WTC11 (cell line): ENCODE measurements at regions not wholly inside any gene's neighbourhood (a gene's known extent, or its start where the extent isn't known, plus 50 kb on each side); places are given as distances from the start of the nearest gene placed in this dataset.

ENCODE experiments used
- ATAC-seq: fragments of 200-7000 bp; cut with Tn5 transposase; 2 replicates; pipeline ENCODE4 v1.10.0; 2021; ENCODE audit warnings: mild to moderate bottlenecking, moderate library complexity
- CTCF ChIA-PET: fragments of 300-600 bp; sonication (Branson Sonifier 250); formaldehyde crosslinking; loops from one replicate; lab custom pipeline; 2021; ENCODE audit warnings: antibody characterized with exemption; lab: Charles Lee
- POLR2A ChIA-PET: fragments of 350-600 bp; sonication (Branson Sonifier 250); formaldehyde crosslinking; loops from one replicate; lab custom pipeline; 2021; ENCODE audit warnings: antibody characterized with exemption; lab: Charles Lee
- DNase-seq: peaks from one replicate; pipeline ENCODE4 v3.0.0; 2021; ENCODE audit warnings: low spot score
- H3K27ac Mint-ChIP-seq: 2 replicates; pipeline ENCODE4 v1.8.0; 2021; ENCODE audit warnings: mixed read lengths
- H3K27me3 Mint-ChIP-seq: 2 replicates; pipeline ENCODE4 v1.8.0; 2021; ENCODE audit warnings: low read depth, mild to moderate bottlenecking, moderate library complexity, mixed read lengths
- H3K36me3 Mint-ChIP-seq: 2 replicates; pipeline ENCODE4 v1.8.0; 2021; ENCODE audit warnings: mixed read lengths
- H3K4me1 Mint-ChIP-seq: 2 replicates; pipeline ENCODE4 v1.8.0; 2022; ENCODE audit warnings: mixed read lengths
- H3K4me3 Mint-ChIP-seq: 2 replicates; pipeline ENCODE4 v1.8.0; 2021; ENCODE audit warnings: mild to moderate bottlenecking, moderate library complexity, mixed read lengths
- H3K9me3 Mint-ChIP-seq: 2 replicates; pipeline ENCODE4 v1.8.0; 2021; ENCODE audit warnings: mixed read lengths
- ATF1 ChIP-seq: sonication (generic); formaldehyde crosslinking; IDR thresholded peaks from 2 replicates; pipeline ENCODE4 v1.8.1; 2023; ENCODE audit warnings: mild to moderate bottlenecking, moderate library complexity, missing genetic modification reagents
- ETV6 ChIP-seq: sonication (generic); formaldehyde crosslinking; IDR thresholded peaks from 2 replicates; pipeline ENCODE4 v1.8.1; 2022; ENCODE audit warnings: mild to moderate bottlenecking, missing genetic modification reagents
- FOXP1 ChIP-seq: sonication (generic); formaldehyde crosslinking; IDR thresholded peaks from 2 replicates; pipeline ENCODE4 v1.8.0; 2022; ENCODE audit warnings: missing genetic modification reagents, mild to moderate bottlenecking, moderate library complexity, borderline replicate concordance
- GRHL2 ChIP-seq: fragments of 250-450 bp; sonication (Bioruptor Pico); IDR thresholded peaks from 2 replicates; pipeline ENCODE4 v1.8.0; 2022; ENCODE audit warnings: mild to moderate bottlenecking, moderate library complexity; ENCODE audit not compliant: insufficient replicate concordance, severe bottlenecking
- HMGA2 ChIP-seq: fragments of 250-450 bp; sonication (Bioruptor Pico); IDR thresholded peaks from 2 replicates; pipeline ENCODE4 v1.4.0; 2021; ENCODE audit warnings: mild to moderate bottlenecking, moderate library complexity
- MXD4 ChIP-seq: fragments of 250-450 bp; sonication (Bioruptor Pico); IDR thresholded peaks from 2 replicates; pipeline ENCODE4 v1.8.0; 2021; ENCODE audit warnings: mild to moderate bottlenecking, moderate library complexity, borderline replicate concordance
- MYBL2 ChIP-seq: sonication (generic); formaldehyde crosslinking; IDR thresholded peaks from 2 replicates; pipeline ENCODE4 v1.8.1; 2023; ENCODE audit warnings: mild to moderate bottlenecking, moderate library complexity, missing genetic modification reagents
- NFATC4 ChIP-seq: fragments of 250-450 bp; sonication (Bioruptor Pico); IDR thresholded peaks from 2 replicates; pipeline ENCODE4 v1.9.0; 2021; ENCODE audit warnings: mild to moderate bottlenecking
- NFYB ChIP-seq: sonication (generic); formaldehyde crosslinking; conservative IDR thresholded peaks from 2 replicates; pipeline ENCODE4 v1.8.0; 2022; ENCODE audit warnings: low read depth, missing genetic modification reagents
- NR2C2 ChIP-seq: sonication (generic); formaldehyde crosslinking; IDR thresholded peaks from 2 replicates; pipeline ENCODE4 v1.8.0; 2022; ENCODE audit warnings: mild to moderate bottlenecking, missing genetic modification reagents
- RELA ChIP-seq: sonication (generic); formaldehyde crosslinking; IDR thresholded peaks from 2 replicates; pipeline ENCODE4 v1.8.1; 2022; ENCODE audit warnings: missing genetic modification reagents, mild to moderate bottlenecking, borderline replicate concordance
- ZNF671 ChIP-seq: fragments of 250-450 bp; sonication (Bioruptor Pico); IDR thresholded peaks from 2 replicates; pipeline ENCODE4 v1.8.0; 2021; ENCODE audit warnings: mild to moderate bottlenecking
- TF ChIP-seq, protein P1 (sequence below): fragments of 250-450 bp; sonication (Bioruptor Pico); IDR thresholded peaks from 2 replicates; pipeline ENCODE4 v1.9.0; 2021; ENCODE audit warnings: mild to moderate bottlenecking
- TF ChIP-seq, protein P2 (sequence below): sonication (generic); formaldehyde crosslinking; IDR thresholded peaks from 2 replicates; pipeline ENCODE4 v1.8.1; 2023; ENCODE audit warnings: mild to moderate bottlenecking, moderate library complexity, missing genetic modification reagents
- TF ChIP-seq, protein P3 (sequence below): sonication (generic); formaldehyde crosslinking; IDR thresholded peaks from 2 replicates; pipeline ENCODE4 v1.8.0; 2023; ENCODE audit warnings: missing genetic modification reagents, mild to moderate bottlenecking, borderline replicate concordance
- TF ChIP-seq, protein P4 (sequence below): sonication (generic); formaldehyde crosslinking; IDR thresholded peaks from 2 replicates; pipeline ENCODE4 v1.8.1; 2022; ENCODE audit warnings: mild to moderate bottlenecking, moderate library complexity, missing genetic modification reagents
- TF ChIP-seq, protein P5 (sequence below): sonication (generic); formaldehyde crosslinking; IDR thresholded peaks from 2 replicates; pipeline ENCODE4 v1.8.1; 2022; ENCODE audit warnings: low read depth, missing genetic modification reagents, borderline replicate concordance
- TF ChIP-seq, protein P6 (sequence below): fragments of 250-450 bp; sonication (Bioruptor Pico); IDR thresholded peaks from 2 replicates; pipeline ENCODE4 v1.8.0; 2021; ENCODE audit warnings: mild to moderate bottlenecking
- TF ChIP-seq, protein P7 (sequence below): sonication (generic); formaldehyde crosslinking; IDR thresholded peaks from 2 replicates; pipeline ENCODE4 v1.8.0; 2022; ENCODE audit warnings: mild to moderate bottlenecking, missing genetic modification reagents
- TF ChIP-seq, protein P8 (sequence below): sonication (generic); formaldehyde crosslinking; IDR thresholded peaks from 2 replicates; pipeline ENCODE4 v1.8.1; 2023; ENCODE audit warnings: mild to moderate bottlenecking, missing genetic modification reagents

DNA sequence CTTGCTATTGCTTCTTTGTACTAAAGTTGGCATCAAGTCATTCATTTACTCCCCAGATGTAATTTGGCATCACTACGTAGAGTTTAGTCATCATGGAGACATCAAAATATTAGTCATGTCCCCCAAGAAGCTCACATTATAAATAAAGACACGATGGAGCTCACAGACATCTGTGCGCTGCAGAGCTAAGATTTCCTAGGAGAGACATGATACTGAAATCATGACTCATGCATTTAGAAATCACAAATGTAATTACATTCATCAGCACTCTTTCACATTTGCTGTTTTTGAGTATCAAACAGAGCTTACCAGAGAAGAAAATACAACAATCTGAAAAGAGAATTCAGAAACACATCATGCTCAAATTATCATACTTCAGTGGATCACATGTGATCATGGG, 169.8 kb downstream of the LRIG3 start:
- no peaks in the 10 kb centered on the region for H3K36me3 Mint-ChIP-seq
- TF ChIP-seq HMGA2 (CRISPR knock-in tag): no peak
- TF ChIP-seq, protein P1, sequence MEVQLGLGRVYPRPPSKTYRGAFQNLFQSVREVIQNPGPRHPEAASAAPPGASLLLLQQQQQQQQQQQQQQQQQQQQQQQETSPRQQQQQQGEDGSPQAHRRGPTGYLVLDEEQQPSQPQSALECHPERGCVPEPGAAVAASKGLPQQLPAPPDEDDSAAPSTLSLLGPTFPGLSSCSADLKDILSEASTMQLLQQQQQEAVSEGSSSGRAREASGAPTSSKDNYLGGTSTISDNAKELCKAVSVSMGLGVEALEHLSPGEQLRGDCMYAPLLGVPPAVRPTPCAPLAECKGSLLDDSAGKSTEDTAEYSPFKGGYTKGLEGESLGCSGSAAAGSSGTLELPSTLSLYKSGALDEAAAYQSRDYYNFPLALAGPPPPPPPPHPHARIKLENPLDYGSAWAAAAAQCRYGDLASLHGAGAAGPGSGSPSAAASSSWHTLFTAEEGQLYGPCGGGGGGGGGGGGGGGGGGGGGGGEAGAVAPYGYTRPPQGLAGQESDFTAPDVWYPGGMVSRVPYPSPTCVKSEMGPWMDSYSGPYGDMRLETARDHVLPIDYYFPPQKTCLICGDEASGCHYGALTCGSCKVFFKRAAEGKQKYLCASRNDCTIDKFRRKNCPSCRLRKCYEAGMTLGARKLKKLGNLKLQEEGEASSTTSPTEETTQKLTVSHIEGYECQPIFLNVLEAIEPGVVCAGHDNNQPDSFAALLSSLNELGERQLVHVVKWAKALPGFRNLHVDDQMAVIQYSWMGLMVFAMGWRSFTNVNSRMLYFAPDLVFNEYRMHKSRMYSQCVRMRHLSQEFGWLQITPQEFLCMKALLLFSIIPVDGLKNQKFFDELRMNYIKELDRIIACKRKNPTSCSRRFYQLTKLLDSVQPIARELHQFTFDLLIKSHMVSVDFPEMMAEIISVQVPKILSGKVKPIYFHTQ (CRISPR knock-in tag): no peak
- no peak for TF ChIP-seq NR2C2
- TF ChIP-seq MYBL2: no peak
- TF ChIP-seq, protein P2, sequence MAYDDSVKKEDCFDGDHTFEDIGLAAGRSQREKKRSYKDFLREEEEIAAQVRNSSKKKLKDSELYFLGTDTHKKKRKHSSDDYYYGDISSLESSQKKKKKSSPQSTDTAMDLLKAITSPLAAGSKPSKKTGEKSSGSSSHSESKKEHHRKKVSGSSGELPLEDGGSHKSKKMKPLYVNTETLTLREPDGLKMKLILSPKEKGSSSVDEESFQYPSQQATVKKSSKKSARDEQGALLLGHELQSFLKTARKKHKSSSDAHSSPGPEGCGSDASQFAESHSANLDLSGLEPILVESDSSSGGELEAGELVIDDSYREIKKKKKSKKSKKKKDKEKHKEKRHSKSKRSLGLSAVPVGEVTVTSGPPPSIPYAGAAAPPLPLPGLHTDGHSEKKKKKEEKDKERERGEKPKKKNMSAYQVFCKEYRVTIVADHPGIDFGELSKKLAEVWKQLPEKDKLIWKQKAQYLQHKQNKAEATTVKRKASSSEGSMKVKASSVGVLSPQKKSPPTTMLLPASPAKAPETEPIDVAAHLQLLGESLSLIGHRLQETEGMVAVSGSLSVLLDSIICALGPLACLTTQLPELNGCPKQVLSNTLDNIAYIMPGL (CRISPR knock-in tag): no peak
- TF ChIP-seq, protein P3, sequence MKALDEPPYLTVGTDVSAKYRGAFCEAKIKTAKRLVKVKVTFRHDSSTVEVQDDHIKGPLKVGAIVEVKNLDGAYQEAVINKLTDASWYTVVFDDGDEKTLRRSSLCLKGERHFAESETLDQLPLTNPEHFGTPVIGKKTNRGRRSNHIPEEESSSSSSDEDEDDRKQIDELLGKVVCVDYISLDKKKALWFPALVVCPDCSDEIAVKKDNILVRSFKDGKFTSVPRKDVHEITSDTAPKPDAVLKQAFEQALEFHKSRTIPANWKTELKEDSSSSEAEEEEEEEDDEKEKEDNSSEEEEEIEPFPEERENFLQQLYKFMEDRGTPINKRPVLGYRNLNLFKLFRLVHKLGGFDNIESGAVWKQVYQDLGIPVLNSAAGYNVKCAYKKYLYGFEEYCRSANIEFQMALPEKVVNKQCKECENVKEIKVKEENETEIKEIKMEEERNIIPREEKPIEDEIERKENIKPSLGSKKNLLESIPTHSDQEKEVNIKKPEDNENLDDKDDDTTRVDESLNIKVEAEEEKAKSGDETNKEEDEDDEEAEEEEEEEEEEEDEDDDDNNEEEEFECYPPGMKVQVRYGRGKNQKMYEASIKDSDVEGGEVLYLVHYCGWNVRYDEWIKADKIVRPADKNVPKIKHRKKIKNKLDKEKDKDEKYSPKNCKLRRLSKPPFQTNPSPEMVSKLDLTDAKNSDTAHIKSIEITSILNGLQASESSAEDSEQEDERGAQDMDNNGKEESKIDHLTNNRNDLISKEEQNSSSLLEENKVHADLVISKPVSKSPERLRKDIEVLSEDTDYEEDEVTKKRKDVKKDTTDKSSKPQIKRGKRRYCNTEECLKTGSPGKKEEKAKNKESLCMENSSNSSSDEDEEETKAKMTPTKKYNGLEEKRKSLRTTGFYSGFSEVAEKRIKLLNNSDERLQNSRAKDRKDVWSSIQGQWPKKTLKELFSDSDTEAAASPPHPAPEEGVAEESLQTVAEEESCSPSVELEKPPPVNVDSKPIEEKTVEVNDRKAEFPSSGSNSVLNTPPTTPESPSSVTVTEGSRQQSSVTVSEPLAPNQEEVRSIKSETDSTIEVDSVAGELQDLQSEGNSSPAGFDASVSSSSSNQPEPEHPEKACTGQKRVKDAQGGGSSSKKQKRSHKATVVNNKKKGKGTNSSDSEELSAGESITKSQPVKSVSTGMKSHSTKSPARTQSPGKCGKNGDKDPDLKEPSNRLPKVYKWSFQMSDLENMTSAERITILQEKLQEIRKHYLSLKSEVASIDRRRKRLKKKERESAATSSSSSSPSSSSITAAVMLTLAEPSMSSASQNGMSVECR (CRISPR knock-in tag): no peak
- TF ChIP-seq ZNF671: no peak
- TF ChIP-seq FOXP1: no peak
- TF ChIP-seq, protein P4, sequence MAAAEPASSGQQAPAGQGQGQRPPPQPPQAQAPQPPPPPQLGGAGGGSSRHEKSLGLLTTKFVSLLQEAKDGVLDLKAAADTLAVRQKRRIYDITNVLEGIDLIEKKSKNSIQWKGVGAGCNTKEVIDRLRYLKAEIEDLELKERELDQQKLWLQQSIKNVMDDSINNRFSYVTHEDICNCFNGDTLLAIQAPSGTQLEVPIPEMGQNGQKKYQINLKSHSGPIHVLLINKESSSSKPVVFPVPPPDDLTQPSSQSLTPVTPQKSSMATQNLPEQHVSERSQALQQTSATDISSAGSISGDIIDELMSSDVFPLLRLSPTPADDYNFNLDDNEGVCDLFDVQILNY (CRISPR knock-in tag): no peak
- no peak for ATAC-seq
- peaks cover 10% of the 10 kb centered on the region for H3K4me1 Mint-ChIP-seq
- peaks cover 6% of the 10 kb centered on the region for H3K9me3 Mint-ChIP-seq
- POLR2A ChIA-PET: no interaction called here
- no peak overlapping the region for H3K27ac Mint-ChIP-seq
- H3K27me3 Mint-ChIP-seq: no peaks in the 10 kb centered on the region
- CTCF ChIA-PET: interaction anchor here (0.9 kb wide), 1 partner anchor 54 kb away, joined by 3 read pairs; no protein-coding TSS in a partner anchor
- H3K4me3 Mint-ChIP-seq: no peak overlapping the region
- no peak for DNase-seq

DNA sequence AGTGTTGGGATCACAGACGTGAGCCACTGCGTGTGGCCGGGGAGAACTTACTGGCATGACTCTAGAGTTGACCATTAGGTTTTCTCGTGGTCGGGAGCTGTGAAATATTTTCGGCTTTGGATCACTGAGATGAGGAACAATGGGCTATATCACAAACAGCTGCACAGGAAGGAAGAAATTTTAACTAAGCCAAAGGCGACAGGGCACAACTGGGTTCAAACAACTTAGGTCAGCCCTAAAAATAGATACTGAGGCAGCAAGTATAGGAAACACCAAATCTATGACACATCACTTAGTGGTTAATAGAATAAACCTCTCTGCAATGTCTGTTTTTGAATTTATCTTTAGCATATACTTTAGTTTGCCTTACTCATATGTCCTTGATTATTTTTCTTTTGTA, 162.9 kb downstream of the LRIG3 start:
- no peak for DNase-seq
- ChIA-PET CTCF (no interaction called here), POLR2A (no interaction called here)
- ATAC-seq: no peak
- Mint-ChIP-seq H3K4me3 (no peak overlapping the region), H3K27ac (no peak overlapping the region), H3K9me3 (peaks cover 6% of the 10 kb centered on the region), H3K27me3 (no peaks in the 10 kb centered on the region), H3K36me3 (no peaks in the 10 kb centered on the region), H3K4me1 (no peaks in the 10 kb centered on the region)
- TF ChIP-seq, protein P5, sequence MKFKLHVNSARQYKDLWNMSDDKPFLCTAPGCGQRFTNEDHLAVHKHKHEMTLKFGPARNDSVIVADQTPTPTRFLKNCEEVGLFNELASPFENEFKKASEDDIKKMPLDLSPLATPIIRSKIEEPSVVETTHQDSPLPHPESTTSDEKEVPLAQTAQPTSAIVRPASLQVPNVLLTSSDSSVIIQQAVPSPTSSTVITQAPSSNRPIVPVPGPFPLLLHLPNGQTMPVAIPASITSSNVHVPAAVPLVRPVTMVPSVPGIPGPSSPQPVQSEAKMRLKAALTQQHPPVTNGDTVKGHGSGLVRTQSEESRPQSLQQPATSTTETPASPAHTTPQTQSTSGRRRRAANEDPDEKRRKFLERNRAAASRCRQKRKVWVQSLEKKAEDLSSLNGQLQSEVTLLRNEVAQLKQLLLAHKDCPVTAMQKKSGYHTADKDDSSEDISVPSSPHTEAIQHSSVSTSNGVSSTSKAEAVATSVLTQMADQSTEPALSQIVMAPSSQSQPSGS (CRISPR knock-in tag): no peak
- TF ChIP-seq, protein P6, sequence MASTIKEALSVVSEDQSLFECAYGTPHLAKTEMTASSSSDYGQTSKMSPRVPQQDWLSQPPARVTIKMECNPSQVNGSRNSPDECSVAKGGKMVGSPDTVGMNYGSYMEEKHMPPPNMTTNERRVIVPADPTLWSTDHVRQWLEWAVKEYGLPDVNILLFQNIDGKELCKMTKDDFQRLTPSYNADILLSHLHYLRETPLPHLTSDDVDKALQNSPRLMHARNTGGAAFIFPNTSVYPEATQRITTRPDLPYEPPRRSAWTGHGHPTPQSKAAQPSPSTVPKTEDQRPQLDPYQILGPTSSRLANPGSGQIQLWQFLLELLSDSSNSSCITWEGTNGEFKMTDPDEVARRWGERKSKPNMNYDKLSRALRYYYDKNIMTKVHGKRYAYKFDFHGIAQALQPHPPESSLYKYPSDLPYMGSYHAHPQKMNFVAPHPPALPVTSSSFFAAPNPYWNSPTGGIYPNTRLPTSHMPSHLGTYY (CRISPR knock-in tag): no peak
- no peak for TF ChIP-seq NFYB (CRISPR knock-in tag)
- no peak for TF ChIP-seq ATF1 (CRISPR knock-in tag)
- no peak for TF ChIP-seq RELA
- TF ChIP-seq ZNF671: no peak
- TF ChIP-seq, protein P7, sequence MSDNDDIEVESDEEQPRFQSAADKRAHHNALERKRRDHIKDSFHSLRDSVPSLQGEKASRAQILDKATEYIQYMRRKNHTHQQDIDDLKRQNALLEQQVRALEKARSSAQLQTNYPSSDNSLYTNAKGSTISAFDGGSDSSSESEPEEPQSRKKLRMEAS (CRISPR knock-in tag): no peak
- TF ChIP-seq GRHL2 (CRISPR knock-in tag): no peak
- TF ChIP-seq ETV6: no peak
- TF ChIP-seq FOXP1: no peak
- no peak for TF ChIP-seq MXD4 (CRISPR knock-in tag)
- TF ChIP-seq, protein P8, sequence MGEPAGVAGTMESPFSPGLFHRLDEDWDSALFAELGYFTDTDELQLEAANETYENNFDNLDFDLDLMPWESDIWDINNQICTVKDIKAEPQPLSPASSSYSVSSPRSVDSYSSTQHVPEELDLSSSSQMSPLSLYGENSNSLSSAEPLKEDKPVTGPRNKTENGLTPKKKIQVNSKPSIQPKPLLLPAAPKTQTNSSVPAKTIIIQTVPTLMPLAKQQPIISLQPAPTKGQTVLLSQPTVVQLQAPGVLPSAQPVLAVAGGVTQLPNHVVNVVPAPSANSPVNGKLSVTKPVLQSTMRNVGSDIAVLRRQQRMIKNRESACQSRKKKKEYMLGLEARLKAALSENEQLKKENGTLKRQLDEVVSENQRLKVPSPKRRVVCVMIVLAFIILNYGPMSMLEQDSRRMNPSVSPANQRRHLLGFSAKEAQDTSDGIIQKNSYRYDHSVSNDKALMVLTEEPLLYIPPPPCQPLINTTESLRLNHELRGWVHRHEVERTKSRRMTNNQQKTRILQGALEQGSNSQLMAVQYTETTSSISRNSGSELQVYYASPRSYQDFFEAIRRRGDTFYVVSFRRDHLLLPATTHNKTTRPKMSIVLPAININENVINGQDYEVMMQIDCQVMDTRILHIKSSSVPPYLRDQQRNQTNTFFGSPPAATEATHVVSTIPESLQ (CRISPR knock-in tag): no peak
- TF ChIP-seq NFATC4 (CRISPR knock-in tag): no peak
